NOMO-1 treated with dmso at 0.1 percent for 144 hours (cell line): ENCODE measurements at regions not wholly inside any gene's neighbourhood (a gene's known extent, or its start where the extent isn't known, plus 50 kb on each side); places are given as distances from the start of the nearest gene placed in this dataset.
"Not testable (repeated sequence)": the region's sequence is repeated elsewhere in the genome, so short reads cannot be mapped to it uniquely, and the experiment has no call there.

Experiments used
- DNase-seq: peaks from one replicate; lab custom pipeline; 2025; ENCODE audit not compliant: unreplicated experiment; lab: John Stamatoyannopoulos, UW

DNA sequence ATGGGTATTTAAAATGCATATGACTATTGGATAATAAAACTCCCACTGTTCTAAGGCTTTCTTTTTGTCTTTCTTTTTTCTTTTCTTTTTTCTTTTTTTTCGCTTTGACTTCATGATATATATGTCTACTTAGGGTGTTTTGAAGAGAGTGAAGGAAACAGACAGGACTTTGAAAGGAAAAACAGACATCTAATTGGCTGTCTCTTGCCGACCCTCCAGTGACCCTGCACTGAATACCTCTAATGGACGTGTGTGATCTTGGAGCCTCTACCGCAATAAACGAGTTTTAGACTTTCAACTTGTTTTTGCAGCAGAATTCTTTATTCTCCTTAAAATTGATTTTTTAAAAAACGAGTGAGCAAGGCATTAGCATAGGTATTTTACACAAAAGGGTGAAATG, 158.1 kb upstream of the NR2F2 start:
- no peak for DNase-seq

DNA sequence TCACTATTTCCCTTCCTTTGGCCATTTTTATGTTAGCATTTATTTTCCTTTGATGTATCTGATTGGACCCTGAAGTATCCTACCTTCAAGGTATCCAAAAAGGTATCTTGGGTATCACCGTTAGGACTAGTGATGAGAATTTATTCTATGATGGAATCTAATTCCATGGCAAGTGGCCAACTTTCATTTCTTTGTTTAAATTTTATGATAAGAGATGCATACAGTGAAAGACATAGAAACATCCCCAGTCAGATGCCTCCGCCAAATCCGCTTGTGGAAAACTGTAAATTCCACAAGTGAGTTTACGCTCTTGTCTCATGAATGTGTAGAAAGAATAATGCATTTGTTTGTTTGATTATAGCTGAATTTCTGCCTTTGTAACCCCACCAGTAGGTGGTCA, 153.7 kb upstream of the NR2F2 start:
- DNase-seq, result no peak

DNA sequence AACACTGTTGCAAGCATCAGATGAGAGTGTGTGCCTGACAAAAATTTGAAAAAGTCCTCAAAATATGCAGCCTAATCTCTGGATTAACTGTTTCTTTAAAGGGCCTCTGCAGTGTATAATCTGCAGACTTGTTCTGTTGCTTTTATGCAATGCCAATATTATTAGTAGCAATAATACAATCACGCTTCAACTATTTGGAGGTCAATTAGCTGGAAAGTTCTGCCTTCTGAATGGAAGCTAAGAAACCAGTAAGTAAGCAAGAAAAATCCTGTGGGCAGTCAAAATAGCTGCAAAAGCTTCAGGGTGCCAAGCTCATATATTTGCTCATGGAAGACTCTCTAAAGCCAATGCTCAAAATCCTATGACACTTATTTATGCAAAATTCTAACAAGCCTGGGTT, 153.2 kb upstream of the NR2F2 start:
- DNase-seq, result no peak

DNA sequence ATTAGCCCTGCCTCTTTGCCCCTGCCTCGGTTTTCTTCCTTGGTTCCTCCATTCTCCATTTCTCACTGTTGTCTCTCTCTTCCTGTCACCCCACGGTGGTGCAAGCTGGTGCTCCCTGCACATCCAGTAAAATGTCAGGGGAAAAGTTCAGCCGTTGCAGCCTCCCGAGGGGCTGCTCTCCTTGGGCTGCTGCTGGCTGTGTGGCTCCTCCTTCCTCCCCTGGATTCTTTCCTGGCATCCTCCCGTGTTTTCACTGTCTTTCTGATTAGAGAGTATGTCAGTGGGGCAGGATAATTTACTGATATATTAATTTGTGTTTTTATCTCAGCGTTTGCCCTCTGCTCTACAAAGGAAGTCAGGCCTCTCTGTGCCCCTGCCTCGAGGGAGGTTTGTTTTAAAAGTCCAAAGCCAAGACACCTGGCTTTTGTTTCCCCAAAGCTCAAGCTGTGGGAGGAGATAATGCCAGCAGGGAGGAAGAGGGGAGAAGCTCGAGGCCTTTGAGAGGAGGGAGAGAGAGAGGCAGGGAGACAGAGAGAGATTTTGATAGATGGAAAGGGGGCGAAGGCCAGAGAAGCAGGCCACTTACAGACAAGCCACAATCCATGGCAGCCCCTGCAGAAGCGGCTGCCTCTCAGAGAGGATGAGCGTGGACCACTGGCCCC, 150.3 kb upstream of the NR2F2 start:
- no peak for DNase-seq

DNA sequence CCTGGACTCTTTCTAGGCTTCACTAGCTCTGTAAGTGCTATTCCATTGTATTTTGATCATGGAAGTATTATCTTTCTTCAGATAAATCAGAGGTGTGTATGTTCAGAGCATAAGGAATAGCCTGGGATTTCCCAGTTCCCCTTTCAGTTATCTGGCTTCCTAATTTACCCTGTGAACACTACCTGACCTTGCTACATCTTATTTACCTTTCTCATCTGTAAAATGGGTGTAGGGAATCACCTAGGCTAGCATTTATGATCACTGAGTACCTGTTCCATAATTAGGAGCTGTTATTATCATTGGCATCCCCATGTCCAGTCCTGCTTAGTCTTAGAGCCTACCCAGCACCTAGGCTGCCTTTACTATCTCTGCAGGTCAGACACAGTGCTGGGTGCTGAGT, 149.3 kb upstream of the NR2F2 start:
- DNase-seq, result no peak

DNA sequence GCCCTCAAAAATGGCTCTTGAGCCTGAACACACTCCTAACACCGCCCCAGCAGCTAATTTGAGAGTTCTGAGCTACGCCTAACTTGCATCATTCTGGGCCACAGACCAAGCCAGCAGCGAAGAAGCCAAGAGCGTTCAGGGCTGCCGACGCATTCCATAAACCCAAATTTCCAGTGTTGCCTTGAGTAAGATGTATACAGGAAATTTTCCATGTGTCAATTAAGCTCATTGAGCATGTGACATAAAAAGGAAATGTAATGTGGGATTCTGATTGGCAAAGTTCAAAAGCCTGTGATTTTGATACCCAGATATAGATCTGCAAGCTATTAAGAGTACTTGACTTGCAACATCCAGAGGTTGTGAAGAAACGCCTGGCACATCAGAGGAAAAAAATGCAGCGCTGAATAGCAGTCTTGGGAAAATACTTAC, 148.6 kb upstream of the NR2F2 start:
- DNase-seq, result no peak

DNA sequence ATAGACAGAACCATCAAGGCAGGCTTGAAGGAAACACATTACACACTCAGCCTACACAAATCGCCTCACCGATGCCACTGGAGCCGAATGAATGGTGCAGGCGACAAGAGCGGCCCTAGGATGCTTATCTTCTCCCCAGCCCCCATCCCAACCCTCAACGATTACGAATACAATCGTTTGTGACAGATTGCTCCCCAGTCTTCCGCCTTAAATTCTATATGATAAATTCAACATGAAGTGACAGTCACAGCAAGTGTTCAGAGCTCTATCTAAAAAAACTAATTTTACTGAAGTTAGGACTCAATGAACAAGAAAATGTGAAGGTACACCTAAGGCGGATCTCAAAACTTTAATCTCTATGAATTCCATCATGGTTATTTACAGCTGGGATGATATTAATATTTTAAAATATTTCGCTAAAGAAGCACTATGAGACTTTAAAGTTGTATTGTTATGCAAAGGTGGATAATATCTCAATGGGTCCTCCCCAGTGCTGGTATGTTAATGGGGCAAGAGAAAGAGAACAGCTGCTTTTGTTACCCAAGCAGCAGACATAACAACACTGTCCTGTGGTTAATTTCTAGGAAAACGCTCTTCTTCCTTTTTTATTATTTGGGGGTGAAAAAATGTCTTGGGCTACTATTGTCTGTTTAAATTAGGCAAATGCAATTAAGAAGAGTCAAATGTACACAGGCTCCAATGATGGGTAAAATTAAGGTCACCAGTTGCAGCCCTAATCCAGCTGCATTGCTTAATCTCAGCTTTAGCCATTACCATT, 147.6 kb upstream of the NR2F2 start:
- no peak for DNase-seq

DNA sequence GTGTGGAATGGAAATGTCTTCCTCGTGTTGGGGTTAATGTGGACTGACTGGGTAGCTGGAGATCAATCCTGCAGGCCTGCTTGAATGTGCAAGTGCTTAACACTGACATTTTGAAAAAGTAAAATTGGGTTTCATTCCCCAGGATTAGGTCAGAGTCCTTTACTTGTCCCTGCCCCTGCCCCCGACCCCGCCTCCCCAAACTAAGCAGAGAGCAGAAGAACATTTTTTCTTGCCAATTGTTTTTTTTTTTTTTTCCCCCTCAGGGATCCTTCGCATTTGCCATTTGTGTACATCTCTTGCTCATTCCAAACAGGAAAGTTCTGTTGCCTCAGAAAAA, 147.0 kb upstream of the NR2F2 start:
- DNase-seq, result no peak

DNA sequence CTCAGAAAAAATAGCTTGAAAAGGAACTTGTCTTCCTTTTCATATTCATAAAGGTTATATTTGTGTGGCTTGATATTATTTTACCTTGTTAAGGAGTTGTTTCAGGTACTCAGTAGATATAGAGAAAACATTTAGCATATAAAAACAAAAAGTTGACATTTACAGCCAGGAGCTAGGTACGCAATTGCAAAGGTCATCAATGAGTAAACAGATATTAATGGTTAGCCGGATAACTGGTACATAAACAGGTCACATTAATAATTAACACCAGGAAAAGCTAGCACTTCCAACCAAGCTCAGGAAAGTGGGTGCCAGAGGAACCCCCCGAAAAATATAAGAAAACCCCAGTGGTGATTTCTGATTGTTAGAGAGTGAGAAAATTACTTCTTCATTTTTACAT, 146.6 kb upstream of the NR2F2 start:
- no peak for DNase-seq

DNA sequence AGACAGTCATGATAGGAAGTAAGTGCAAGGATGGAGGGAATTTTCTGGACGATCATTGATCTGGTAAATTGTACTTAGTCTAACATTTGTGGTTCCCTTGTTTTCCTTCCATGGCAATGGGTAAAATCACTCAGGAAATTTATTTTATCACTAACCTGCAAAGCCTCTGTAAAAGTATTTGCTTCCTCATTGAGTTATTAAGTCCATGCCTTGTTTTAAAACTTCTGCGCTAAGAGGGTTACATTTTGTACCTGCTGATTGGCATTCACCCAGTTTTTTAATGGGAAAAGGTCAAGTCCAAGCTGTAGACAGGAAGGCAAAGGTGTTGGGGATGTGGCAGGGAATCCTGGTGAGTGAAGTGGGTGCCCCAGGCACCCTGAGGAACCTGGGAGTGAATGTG, 146.2 kb upstream of the NR2F2 start:
- DNase-seq, result no peak

DNA sequence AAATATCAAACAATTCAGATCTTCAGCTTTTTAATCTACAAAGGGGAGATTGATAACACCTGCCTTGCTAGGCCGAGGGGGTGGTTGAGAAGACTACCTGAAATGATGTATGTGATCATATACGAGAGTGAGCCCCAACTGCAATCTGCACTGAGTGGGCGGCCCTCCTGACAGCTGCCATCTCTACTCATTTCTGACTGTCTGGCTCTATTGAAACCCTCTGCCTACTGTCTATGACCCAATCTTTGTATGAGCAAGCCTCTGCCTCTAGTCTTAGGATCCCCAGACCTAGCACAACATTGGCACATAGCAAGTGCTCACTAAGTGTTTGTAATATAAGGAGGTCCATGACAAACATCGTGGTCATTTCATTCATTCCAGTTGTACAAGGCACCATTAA, 144.4 kb upstream of the NR2F2 start:
- no peak for DNase-seq

DNA sequence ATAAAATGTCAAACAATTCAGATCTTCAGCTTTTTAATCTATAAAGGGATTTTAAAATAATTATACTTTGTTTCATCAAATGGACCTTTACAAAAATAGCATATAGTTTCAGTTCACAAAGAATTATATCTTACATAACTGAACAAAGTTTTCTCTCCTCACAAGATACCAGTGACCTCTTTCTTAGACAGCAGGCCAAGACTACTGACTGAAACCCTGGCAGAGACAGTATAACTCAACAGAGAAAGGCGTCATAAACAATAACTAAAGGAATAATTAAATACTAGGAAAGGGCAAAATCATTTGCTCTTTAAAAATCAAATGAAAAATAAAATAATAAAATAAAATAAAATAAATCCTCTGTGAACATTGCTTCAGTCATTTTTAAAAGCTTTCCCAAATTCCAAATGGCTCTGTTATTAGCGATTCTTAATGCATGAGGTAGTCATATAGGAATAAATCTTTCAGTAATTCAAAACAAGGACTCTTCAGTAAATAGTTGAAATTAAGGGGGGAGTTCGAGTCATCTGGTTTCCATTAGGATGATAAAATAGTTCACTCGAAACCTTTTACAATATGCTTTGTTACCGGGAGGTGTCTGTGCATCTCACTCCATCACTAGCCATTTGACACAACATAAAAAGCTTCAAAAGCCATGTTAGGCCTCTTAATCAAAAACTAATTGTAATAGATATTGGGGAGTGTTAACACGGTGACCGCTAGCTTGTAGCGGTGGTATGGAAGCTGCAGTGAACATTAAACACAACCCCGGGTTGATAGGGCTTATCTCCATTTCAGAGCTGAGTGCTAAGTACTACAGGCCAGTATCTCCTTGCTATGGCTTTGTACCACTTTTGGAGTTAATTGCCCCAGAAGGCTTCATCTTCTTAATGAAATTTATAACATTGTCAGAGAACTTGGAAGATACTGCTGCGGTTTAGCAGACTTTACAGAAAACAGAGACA, 142.9 kb upstream of the NR2F2 start:
- no peak for DNase-seq

DNA sequence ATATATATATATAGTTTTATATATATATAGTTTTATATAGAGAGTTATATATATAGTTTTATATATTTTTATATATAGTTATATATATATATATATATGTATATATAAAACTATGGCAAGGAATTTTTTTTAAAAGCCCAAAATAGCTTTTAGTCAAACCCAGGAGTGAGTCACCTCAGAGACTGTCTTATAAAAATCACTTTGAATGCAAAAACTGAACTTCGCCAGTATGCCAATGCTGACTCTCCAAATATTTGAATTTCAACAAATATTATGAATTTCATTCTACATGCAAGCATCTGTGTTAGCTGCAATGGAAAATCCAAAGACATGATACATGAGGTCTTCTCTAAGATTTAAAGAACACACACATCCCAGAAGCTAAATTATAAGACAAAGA, 132.8 kb upstream of the NR2F2 start:
- no peak for DNase-seq

DNA sequence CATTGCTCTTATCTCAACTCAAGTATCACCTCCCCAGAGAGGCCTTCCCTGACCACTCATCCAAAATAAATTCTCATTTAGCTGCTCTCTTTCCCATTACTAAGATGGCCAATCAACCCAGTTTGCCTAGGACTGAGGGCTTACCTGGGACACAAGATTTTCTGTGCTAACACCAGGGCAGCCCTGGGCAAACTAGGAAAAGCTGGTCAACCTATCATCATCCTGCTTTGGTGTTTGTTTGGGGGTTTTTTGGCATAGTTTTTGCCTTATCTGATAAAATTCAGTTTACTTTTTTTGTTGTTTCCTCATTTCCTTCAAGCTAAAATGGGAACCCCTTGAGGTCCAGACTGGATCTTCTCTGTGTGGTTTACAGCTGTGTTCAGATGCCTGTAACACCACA, 131.4 kb upstream of the NR2F2 start:
- DNase-seq, result no peak

DNA sequence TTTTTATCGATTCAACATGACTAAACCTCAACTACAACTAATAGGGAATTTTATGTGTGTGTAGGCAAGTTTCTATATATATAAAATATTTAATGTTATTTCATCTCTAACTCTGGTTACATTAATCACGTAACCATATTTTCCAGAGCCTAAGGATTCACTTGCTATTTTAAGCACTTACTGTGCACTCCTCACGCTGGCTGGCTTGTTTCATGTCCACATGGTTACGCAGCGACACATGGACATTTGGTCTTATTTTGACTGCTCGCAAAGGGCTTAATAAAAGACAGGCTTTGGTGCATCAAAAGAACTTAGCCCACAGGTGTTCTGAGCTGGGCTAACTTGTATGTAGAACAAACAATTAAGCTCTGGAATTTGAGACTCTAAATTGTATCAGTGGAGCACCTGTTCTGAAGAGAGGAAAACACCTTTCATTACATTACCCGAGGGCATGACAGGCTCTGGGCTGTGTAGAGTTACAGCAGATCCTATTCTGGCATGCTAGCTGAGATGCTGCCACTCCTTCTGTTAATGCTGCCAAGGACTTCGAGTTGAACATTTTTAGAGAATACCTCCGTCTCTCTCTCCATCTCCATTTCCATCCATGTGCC, 130.0 kb upstream of the NR2F2 start:
- no peak for DNase-seq

DNA sequence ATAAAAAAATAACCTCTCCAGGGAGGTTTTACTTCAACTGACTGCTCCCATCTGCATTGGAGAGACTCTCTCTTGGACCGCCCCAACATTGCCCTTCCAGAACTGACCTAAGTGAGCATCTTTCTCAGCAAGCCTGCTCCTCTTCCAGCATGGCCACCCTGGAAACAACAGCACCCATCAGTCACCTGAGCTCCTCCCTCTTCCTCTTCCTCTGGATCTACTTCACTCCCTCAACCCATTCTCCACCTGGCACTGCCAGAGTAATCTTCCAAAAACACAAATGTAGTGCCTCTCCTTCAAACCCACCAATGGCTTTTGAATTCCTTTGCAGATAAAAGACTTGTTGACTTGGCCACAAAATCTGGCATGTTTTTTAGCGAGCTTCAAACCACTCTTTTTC, 128.8 kb upstream of the NR2F2 start:
- DNase-seq, result no peak

DNA sequence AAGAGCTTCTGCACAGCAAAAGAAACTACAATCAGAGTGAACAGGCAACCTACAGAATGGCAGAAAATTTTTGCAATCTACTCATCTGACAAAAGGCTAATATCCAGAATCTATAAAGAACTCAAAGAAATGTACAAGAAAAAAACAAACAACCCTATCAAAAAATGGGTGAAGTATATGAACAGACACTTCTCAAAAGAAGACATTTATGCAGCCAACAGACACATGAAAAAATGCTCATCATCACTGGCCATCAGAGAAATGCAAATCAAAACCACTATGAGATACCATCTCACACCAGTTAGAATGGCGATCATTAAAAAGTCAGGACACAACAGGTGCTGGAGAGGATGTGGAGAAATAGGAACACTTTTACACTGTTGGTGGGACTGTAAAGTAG, 124.9 kb upstream of the NR2F2 start:
- not testable (repeated sequence) for DNase-seq

DNA sequence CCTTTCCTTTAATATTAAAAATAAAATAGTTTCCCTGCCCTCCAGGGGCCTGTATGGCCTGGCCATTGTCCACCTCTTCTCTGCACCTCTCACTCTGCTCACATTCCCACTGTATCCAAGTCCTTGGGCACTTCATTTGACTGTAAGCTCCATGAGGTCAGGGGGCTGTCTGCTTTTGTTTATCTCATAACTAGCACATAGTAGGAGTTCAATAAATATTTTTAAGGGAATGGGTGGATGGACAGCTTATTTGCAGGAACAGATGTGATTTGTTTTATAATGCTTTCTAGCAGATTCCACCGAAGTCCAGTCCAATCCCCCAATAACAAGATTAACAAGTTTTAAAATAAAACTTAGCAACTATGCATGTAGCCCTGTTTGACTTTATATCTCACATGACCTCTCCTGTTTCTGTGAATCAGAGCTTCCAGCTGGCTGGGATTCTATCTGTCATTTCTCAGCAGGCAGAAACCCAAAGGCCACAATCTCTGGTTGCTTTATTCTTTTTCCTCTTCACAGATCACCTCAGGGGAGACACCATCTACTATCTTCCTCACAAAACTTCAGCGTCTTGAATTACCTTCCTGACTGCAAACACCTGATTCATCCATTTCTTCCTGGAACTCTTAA, 123.0 kb upstream of the NR2F2 start:
- no peak for DNase-seq

DNA sequence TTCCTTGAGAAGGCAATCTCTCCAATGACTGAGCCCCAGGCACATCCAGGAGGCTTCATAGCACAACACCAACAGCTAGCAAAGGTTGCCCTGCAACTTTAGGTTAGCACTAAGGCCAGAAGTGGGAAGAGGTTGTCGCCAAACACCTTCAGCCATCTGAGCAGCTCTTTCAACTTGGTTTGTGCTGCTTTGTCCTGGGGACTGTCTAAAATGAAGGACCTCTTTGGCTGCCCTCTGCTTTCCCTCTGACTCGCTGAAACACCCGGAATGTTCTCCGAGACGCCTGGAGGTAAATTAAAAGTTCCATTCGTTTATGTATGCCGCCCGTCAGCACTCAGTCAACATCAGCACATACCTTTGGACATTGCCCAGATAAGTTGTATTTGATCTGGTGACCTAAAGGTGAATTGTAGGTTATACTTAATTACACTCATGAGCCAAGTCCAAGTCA, 121.2 kb upstream of the NR2F2 start:
- no peak for DNase-seq

DNA sequence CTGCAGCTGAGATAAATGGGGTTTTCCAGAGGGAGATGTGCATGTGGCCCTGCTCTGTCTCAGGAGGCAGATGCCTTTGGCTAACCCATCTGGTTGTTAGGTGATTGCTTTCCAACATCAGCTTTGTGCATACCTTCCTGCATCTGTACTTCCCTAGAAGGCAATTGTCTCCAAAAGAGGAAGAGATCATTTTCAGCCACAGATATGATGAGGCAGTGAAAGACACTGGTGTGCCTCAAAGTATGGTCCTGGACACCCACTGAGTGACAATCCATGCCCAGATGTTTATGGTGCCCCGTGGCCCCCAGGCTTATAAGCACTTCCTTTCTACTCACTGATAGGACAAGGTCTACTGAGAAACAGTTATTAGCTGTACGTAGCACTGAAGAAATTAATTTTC, 117.5 kb upstream of the NR2F2 start:
- no peak for DNase-seq

DNA sequence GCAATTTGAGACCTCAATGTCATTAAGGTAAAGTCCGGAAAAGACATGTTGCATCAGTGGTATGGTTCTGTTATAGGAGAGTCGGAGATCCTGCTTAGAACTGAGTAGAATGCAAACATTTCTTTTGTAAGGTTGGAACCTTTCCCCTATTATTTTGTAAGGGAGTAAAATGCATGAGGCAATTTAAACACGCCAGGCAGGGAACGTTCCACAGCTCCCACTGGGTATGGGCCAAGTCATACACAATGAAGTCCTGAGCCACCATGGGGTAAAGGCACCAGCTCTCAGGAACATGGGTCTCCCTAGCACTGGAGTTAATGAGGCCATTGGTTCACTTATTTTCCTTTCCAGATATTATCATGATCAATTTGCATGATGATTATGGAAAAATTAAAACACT, 116.6 kb upstream of the NR2F2 start:
- no peak for DNase-seq
